Heart right ventricle (tissue), 16 donors: ENCODE measurements at regions not wholly inside any gene's neighbourhood (a gene's known extent, or its start where the extent isn't known, plus 50 kb on each side); places are given as distances from the start of the nearest gene placed in this dataset.

Experiments used
- ATAC-seq, 8 donors: fragments of 200-7000 bp; cut with Tn5 transposase; one replicate each; pipeline ENCODE4 v1.9.1; 2020; ENCODE audit warnings: mild to moderate bottlenecking in 8 of 8, moderate library complexity in 8 of 8, moderate number of reproducible peaks in 1 of 8
- DNase-seq, 2 donors: peaks; one replicate each; pipeline ENCODE4 v3.0.0-alpha.2; 2020
- H3K27ac ChIP-seq, 10 donors: fragments of 200-600 bp; sonication (generic) in 2 of 10; one replicate each; pipeline versions ENCODE4 v1.5.0 to v1.8.0; 2020 to 2022; ENCODE audit warnings: mild to moderate bottlenecking in 3 of 10
- H3K27me3 ChIP-seq, 7 donors: fragments of 200-600 bp; one replicate each; pipeline ENCODE4 v1.8.0; 2021 to 2022; ENCODE audit warnings: mild to moderate bottlenecking in 2 of 7
- H3K36me3 ChIP-seq, 9 donors: fragments of 200-600 bp; sonication (generic) in 1 of 9; one replicate each; pipeline versions ENCODE4 v1.5.0 to v1.8.0; 2020 to 2022; ENCODE audit warnings: mild to moderate bottlenecking in 2 of 9
- H3K4me1 ChIP-seq, 9 donors: fragments of 200-600 bp; sonication (generic) in 1 of 9; one replicate each; pipeline versions ENCODE4 v1.5.0 to v1.8.0; 2020 to 2022; ENCODE audit warnings: mild to moderate bottlenecking in 4 of 9
- H3K4me3 ChIP-seq, 10 donors: fragments of 200-600 bp; sonication (generic) in 2 of 10; one replicate each; pipeline versions ENCODE4 v1.5.0 to v1.8.0; 2020 to 2022; ENCODE audit warnings: mild to moderate bottlenecking in 7 of 10, moderate library complexity in 2 of 10
- H3K9me3 ChIP-seq, 11 donors: fragments of 200-600 bp in 10 of 11; sonication (generic) in 2 of 11; one replicate each; pipeline versions ENCODE4 v1.5.0 to v1.8.0; 2013 to 2022; ENCODE audit warnings: mild to moderate bottlenecking in 2 of 11, control low read depth in 1 of 11, moderate library complexity in 1 of 11
- WGBS, 2 donors: extraction: QIAGEN DNeasy Blood & Tissue Kit; methylation state at CpG; one replicate each; pipeline ENCODE4 v1.1.7; 2013; ENCODE audit warnings: inconsistent platforms in 1 of 2; 5-methylcytosine and 5-hydroxymethylcytosine counted together
- intact Hi-C, 10 donors: fragments of 100-400 bp; cut with DNase I; formaldehyde crosslinking; loops; one replicate each; pipeline versions ENCODE4 v1.11.1 to v1.14.2; 2022
- TF ChIP-seq, protein P1 (sequence below), 9 donors: fragments of 200-600 bp; sonication (generic) in 2 of 9; IDR thresholded peaks; one replicate each; pipeline versions ENCODE4 v1.5.0 to v1.8.0; 2021 to 2022; ENCODE audit warnings: antibody characterized with exemption in 9 of 9, mild to moderate bottlenecking in 5 of 9, moderate library complexity in 1 of 9
- donor health status: Arrhythmogenic right ventricular cardiomyopathy.
- donor health status: ischemic (EF 13 %, LVEDD 7.1; RV severe dilation, severe dysfunction).
- donor health status: healthy with polysubstance abuse.
- donor health status: DM: no; HTN: yes; CAD: no.
- donor health status: DM: no; HTN: no; CAD: no.
- donor health status: ischemic (EF 25% LVEDD 6.9; RV normal size, moderate dysfunction).
- donor health status: ischemic (EF 25% LVEDD 5.7; RV mildly dilated, moderate dysfunction).
- donor health status: healthy.
- donor health status: DM: yes; HTN: yes; CAD: no.
- donor health status: Ischemic cardiomyopathy.
- donor health status: ischemic (EF 35%, LVEDD 5.7; RV mildly dilated, moderate dysfunction).
- donor health status: nonischemic (EF 11% LVEDD 7.7; RV severe dilation, severe dysfunction).
- donor health status: DM: yes; HTN: yes; CAD: no.
- donor health status: PGD.
- donor health status: ischemic (EF 29% LVEDD 5.4; RV normal size, mild dysfunction).
- donor health status: nonischemic (EF 23%, LVEDD 6.1; RV moderate dilation, normal function).

DNA sequence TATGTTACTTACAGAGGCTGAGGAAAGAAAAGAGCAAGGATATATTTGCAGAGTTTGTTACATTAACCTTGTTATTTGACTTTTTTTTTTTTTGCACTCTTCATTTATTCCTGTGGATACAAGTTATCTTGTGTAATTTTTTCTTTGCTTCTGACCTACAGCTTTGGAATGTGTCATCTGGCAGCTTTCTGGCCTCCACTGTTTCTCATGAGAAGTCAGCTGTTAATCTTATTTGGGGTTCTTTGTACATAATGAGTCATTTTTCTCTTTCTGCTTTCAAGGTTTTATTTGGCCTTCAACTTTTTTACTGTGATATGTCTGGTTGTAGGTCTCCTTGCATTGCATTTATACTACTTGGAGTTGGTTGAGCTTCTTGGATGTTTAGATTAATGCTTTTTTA lies 333.4 kb downstream of the SMOC2 start:
- Histone ChIP-seq H3K4me1 (peaks cover 0 to 7% (median 0%) of the 10 kb centered on the region in 9 donors), H3K9me3 (peaks cover 0 to 61% (median 16%) of the 10 kb centered on the region in 11 donors), H3K36me3 (no peaks in the 10 kb centered on the region), H3K4me3 (no peak overlapping the region), H3K27ac (no peak overlapping the region), H3K27me3 (peaks cover 0 to 16% (median 0%) of the 10 kb centered on the region in 7 donors)
- TF ChIP-seq, protein P1, sequence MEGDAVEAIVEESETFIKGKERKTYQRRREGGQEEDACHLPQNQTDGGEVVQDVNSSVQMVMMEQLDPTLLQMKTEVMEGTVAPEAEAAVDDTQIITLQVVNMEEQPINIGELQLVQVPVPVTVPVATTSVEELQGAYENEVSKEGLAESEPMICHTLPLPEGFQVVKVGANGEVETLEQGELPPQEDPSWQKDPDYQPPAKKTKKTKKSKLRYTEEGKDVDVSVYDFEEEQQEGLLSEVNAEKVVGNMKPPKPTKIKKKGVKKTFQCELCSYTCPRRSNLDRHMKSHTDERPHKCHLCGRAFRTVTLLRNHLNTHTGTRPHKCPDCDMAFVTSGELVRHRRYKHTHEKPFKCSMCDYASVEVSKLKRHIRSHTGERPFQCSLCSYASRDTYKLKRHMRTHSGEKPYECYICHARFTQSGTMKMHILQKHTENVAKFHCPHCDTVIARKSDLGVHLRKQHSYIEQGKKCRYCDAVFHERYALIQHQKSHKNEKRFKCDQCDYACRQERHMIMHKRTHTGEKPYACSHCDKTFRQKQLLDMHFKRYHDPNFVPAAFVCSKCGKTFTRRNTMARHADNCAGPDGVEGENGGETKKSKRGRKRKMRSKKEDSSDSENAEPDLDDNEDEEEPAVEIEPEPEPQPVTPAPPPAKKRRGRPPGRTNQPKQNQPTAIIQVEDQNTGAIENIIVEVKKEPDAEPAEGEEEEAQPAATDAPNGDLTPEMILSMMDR (IDR thresholded peaks at IDR 0.05) = no peak
- DNase-seq = no peak
- no peak for ATAC-seq
- intact Hi-C loops = no loop called here

DNA sequence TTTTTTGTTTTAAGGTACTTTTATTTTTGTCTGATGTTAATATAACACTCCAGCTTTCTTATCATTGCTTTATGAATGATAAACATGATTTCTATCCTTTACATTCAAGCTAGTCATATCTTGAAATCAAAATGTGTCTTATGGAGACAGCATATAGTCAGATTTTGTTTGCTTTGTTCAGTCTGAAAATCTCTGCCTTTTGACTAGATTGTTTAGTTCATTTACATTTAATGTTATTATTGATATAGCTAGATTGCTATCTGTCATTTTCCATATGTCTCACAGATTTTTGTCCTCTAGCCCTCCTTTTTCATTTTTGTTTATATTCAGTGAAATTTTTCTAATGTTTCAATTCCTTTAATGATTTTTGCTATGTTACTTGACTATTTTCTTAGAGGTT lies 332.8 kb downstream of the SMOC2 start:
- H3K4me3 ChIP-seq = no peak overlapping the region
- ATAC-seq (no peak), DNase-seq (no peak)
- H3K4me1 ChIP-seq = peaks cover 0 to 5% (median 0%) of the 10 kb centered on the region in 9 donors
- H3K27me3 ChIP-seq = peaks cover 0 to 16% (median 0%) of the 10 kb centered on the region in 7 donors
- H3K9me3 ChIP-seq = peaks cover 0 to 64% (median 16%) of the 10 kb centered on the region in 11 donors
- H3K27ac ChIP-seq = no peak overlapping the region
- H3K36me3 ChIP-seq = no peaks in the 10 kb centered on the region
- TF ChIP-seq, protein P1 (IDR thresholded peaks at IDR 0.05) = no peak
- intact Hi-C loops = no loop called here

DNA sequence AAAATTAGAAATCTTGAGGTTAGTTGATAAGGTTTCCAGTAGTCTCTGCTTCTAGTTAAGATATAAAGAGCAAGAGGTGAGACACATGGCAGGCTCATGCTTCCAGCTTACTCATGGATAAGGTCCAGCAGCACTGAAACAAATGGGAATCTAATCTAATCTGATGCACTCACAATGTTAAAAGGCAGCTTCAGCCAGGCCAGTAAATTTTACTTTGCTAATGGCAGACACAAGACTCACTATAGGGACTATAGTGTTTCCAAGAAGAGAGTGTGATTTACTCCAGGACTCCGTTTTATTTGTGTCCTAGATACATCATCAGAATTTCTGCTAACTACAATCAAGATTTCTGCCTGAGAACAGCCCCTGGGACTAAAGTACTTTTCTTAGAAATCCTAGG lies 324.8 kb downstream of the SMOC2 start:
- no peak overlapping the region for H3K27ac ChIP-seq
- TF ChIP-seq, protein P1 (IDR thresholded peaks at IDR 0.05) = no peak
- H3K4me1 ChIP-seq = no peaks in the 10 kb centered on the region
- H3K9me3 ChIP-seq = peaks cover 0 to 38% (median 0%) of the 10 kb centered on the region in 11 donors
- ATAC-seq (no peak), DNase-seq (no peak)
- H3K36me3 ChIP-seq = no peaks in the 10 kb centered on the region
- intact Hi-C loops = no loop called here
- WGBS, 2 donors = 37 to 53% methylated on average over 1 of the region's 1 CpG
- no peaks in the 10 kb centered on the region for H3K27me3 ChIP-seq
- H3K4me3 ChIP-seq = no peak overlapping the region

GRCh38 chr6:168756009-168756634 lies 315.1 kb downstream of the SMOC2 start:
- Histone ChIP-seq H3K27ac (no peak overlapping the region), H3K27me3 (peaks cover 0 to 19% (median 0%) of the 10 kb centered on the region in 7 donors), H3K4me1 (peaks cover 0 to 5% (median 0%) of the 10 kb centered on the region in 9 donors), H3K4me3 (no peak overlapping the region), H3K9me3 (peaks cover 0 to 16% (median 0%) of the 10 kb centered on the region in 11 donors), H3K36me3 (no peaks in the 10 kb centered on the region)
- TF ChIP-seq, protein P1 (IDR thresholded peaks at IDR 0.05) = no peak
- intact Hi-C loops = no loop called here
- WGBS, 2 donors = 82 to 88% methylated on average over 3 of the region's 3 CpGs
- ATAC-seq (peak in 7 of 8 donors; percentile 17 to 90 (median 83)), DNase-seq (no peak)
